ENCODE measurements at regions not wholly inside any gene's neighbourhood (a gene's known extent, or its start where the extent isn't known, plus 50 kb on each side); places are given as distances from the start of the nearest gene placed in this dataset.

DNA sequence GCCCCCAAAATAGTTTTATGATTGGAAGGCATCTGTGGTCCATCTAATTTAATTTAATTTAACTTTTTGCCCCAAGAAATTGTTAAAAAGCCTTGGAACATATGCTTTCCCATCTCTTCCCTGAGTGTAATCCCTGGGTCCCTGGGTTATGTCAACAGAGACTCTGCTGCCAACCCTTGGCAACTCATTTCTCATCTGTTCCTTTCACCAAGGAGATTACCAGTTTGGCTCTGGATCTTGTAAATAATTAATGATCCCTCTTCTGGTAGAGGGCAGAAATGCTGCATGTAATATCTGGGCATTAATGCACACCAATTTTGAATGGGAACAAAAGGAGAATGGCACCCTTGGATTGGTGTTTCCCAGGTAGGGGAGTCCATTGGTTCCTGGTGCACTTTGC is 514.2 kb downstream of the CCSER2 start:
- H3K4me2 ChIP-seq (ENCODE audit: low read depth, low read length, poor library complexity, severe bottlenecking): no peak overlapping the region
- H2AFZ ChIP-seq (ENCODE audit: low read length): no peak overlapping the region
- H3F3A ChIP-seq (ENCODE audit: low read depth): no peaks in the 10 kb centered on the region
- H3K36me3 ChIP-seq (ENCODE audit: insufficient read depth, low read length): no peaks in the 10 kb centered on the region
- no peak overlapping the region for H3K9ac ChIP-seq (ENCODE audit: low read depth, low read length, poor library complexity, severe bottlenecking)
- H4K20me1 ChIP-seq (ENCODE audit: insufficient read depth, low read length, poor library complexity, severe bottlenecking): no peaks in the 10 kb centered on the region
- no peaks in the 10 kb centered on the region for H3K79me2 ChIP-seq (ENCODE audit: insufficient read depth, low read length)
- H3K4me3 ChIP-seq (ENCODE audit: low read length, poor library complexity, severe bottlenecking): no peak overlapping the region
- no peaks in the 10 kb centered on the region for H3K4me1 ChIP-seq (ENCODE audit: insufficient read depth, low read length, poor library complexity, severe bottlenecking)
- no peaks in the 10 kb centered on the region for H3K27me3 ChIP-seq (ENCODE audit: insufficient read depth, low read length, poor library complexity, severe bottlenecking)
- no peaks in the 10 kb centered on the region for H3K9me2 ChIP-seq (replicated peaks; ENCODE audit: low read depth, low read length)
- TF ChIP-seq EZH2phosphoT487 (IDR thresholded peaks at IDR 0.05; ENCODE audit: borderline replicate concordance): no peak
- H3K9me3 ChIP-seq (ENCODE audit: insufficient read depth, low read depth, low read length): no peaks in the 10 kb centered on the region

DNA sequence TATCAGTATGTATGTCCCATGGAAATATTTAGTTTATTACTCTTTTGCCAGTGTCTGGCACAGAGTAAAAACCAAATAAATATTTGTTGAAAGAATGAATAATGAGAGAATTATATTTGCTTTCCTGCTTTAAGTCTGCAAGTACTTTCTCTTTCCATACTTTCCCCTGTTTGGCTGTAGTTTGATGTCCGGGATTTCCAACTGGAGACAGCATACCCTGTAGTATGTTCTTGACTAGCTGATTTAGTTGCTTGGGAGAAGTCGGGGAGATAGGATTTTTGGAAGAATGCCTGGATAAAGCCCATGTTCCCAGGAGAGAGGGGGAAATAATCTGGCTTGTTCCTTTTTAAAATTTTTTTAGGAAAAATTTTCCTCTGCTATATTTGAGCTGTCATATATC is 516.1 kb downstream of the CCSER2 start:
- Histone ChIP-seq H3F3A (ENCODE audit: low read depth) (no peaks in the 10 kb centered on the region), H3K4me1 (ENCODE audit: insufficient read depth, low read length, poor library complexity, severe bottlenecking) (no peaks in the 10 kb centered on the region), H4K20me1 (ENCODE audit: insufficient read depth, low read length, poor library complexity, severe bottlenecking) (no peaks in the 10 kb centered on the region), H2AFZ (ENCODE audit: low read length) (no peak overlapping the region), H3K27me3 (ENCODE audit: insufficient read depth, low read length, poor library complexity, severe bottlenecking) (no peaks in the 10 kb centered on the region), H3K4me2 (ENCODE audit: low read depth, low read length, poor library complexity, severe bottlenecking) (no peak overlapping the region), H3K4me3 (ENCODE audit: low read length, poor library complexity, severe bottlenecking) (no peak overlapping the region), H3K9ac (ENCODE audit: low read depth, low read length, poor library complexity, severe bottlenecking) (no peak overlapping the region), H3K9me2 (replicated peaks; ENCODE audit: low read depth, low read length) (no peaks in the 10 kb centered on the region), H3K79me2 (ENCODE audit: insufficient read depth, low read length) (no peaks in the 10 kb centered on the region), H3K36me3 (ENCODE audit: insufficient read depth, low read length) (no peaks in the 10 kb centered on the region), H3K9me3 (ENCODE audit: insufficient read depth, low read depth, low read length) (no peaks in the 10 kb centered on the region)
- no peak for TF ChIP-seq EZH2phosphoT487 (IDR thresholded peaks at IDR 0.05; ENCODE audit: borderline replicate concordance)
- TF ChIP-seq, protein P1, sequence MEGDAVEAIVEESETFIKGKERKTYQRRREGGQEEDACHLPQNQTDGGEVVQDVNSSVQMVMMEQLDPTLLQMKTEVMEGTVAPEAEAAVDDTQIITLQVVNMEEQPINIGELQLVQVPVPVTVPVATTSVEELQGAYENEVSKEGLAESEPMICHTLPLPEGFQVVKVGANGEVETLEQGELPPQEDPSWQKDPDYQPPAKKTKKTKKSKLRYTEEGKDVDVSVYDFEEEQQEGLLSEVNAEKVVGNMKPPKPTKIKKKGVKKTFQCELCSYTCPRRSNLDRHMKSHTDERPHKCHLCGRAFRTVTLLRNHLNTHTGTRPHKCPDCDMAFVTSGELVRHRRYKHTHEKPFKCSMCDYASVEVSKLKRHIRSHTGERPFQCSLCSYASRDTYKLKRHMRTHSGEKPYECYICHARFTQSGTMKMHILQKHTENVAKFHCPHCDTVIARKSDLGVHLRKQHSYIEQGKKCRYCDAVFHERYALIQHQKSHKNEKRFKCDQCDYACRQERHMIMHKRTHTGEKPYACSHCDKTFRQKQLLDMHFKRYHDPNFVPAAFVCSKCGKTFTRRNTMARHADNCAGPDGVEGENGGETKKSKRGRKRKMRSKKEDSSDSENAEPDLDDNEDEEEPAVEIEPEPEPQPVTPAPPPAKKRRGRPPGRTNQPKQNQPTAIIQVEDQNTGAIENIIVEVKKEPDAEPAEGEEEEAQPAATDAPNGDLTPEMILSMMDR (conservative IDR thresholded peaks at IDR 0.05; ENCODE audit: low read length): no peak

DNA sequence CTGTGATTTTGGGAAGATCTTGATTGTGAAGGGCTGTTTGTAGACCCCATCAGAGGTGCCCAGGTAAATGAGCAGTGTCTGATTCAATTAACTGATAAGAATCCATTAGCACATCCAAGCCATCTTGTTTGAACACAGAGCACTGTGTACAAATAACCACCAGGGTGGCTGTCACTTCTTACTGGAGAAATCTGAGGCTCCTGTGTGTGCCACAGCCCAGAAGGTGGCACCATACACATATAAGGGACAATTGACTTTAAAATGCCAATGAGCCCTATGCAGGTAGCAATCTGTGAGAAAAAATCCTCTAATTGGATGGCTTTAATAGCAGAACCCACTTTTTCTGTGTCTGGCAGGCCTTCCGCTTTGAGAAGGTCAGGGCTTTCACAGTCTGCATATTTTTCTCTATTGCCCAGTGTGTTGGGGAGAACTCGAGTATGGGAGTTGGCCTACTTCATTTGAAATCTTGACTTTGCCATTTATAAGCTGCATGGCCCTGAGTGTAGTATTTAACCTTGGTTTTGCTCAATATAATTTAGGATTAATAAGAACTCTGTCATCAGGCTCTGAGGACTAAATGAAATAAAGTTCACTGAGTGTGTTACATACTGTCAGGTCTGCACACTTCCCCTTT is 517.4 kb downstream of the CCSER2 start:
- TF ChIP-seq, protein P1 (conservative IDR thresholded peaks at IDR 0.05; ENCODE audit: low read length): peak; percentile 53
- no peak for TF ChIP-seq EZH2phosphoT487 (IDR thresholded peaks at IDR 0.05; ENCODE audit: borderline replicate concordance)
- H3K9ac ChIP-seq (ENCODE audit: low read depth, low read length, poor library complexity, severe bottlenecking): no peak overlapping the region
- no peaks in the 10 kb centered on the region for H3K9me3 ChIP-seq (ENCODE audit: insufficient read depth, low read depth, low read length)
- H3K4me2 ChIP-seq (ENCODE audit: low read depth, low read length, poor library complexity, severe bottlenecking): no peak overlapping the region
- H3F3A ChIP-seq (ENCODE audit: low read depth): no peaks in the 10 kb centered on the region
- H3K36me3 ChIP-seq (ENCODE audit: insufficient read depth, low read length): no peaks in the 10 kb centered on the region
- no peak overlapping the region for H2AFZ ChIP-seq (ENCODE audit: low read length)
- no peaks in the 10 kb centered on the region for H3K79me2 ChIP-seq (ENCODE audit: insufficient read depth, low read length)
- no peaks in the 10 kb centered on the region for H3K4me1 ChIP-seq (ENCODE audit: insufficient read depth, low read length, poor library complexity, severe bottlenecking)
- H3K9me2 ChIP-seq (replicated peaks; ENCODE audit: low read depth, low read length): no peaks in the 10 kb centered on the region
- no peak overlapping the region for H3K4me3 ChIP-seq (ENCODE audit: low read length, poor library complexity, severe bottlenecking)
- no peaks in the 10 kb centered on the region for H4K20me1 ChIP-seq (ENCODE audit: insufficient read depth, low read length, poor library complexity, severe bottlenecking)
- H3K27me3 ChIP-seq (ENCODE audit: insufficient read depth, low read length, poor library complexity, severe bottlenecking): no peaks in the 10 kb centered on the region

Measured in Loucy (cell line).